HAP-1 (cell line): ENCODE measurements at regions not wholly inside any gene's neighbourhood (a gene's known extent, or its start where the extent isn't known, plus 50 kb on each side); places are given as distances from the start of the nearest gene placed in this dataset.

Experiments
- DNase-seq, 2 experiments: peaks; one replicate each; pipeline ENCODE4 v3.0.0-alpha.2; 2016 to 2020; ENCODE audit warnings: low spot score in 2 of 2
- H3K27me3 ChIP-seq: fragments of 250-450 bp; sonication (Bioruptor Pico); 2 replicates; pipeline ENCODE4 v1.5.1; 2020; ENCODE audit warnings: low read depth, mild to moderate bottlenecking, moderate library complexity
- H3K36me3 ChIP-seq: fragments of 250-450 bp; sonication (Bioruptor Pico); replicated peaks from 2 replicates; pipeline ENCODE4 v1.5.1; 2020; ENCODE audit warnings: mild to moderate bottlenecking
- H3K4me1 ChIP-seq: fragments of 250-450 bp; sonication (Bioruptor Pico); 2 replicates; pipeline ENCODE4 v1.5.1; 2020; ENCODE audit warnings: mild to moderate bottlenecking
- H3K4me3 ChIP-seq: fragments of 250-450 bp; sonication (Bioruptor Pico); 2 replicates; pipeline ENCODE4 v1.5.1; 2020; ENCODE audit warnings: mild to moderate bottlenecking, moderate library complexity
- H3K9me3 ChIP-seq: fragments of 250-450 bp; sonication (Bioruptor Pico); 2 replicates; pipeline ENCODE4 v1.5.1; 2020; ENCODE audit warnings: mild to moderate bottlenecking, moderate library complexity
- in situ Hi-C: fragments of 300-500 bp; cut with MboI; formaldehyde crosslinking; loops from 3 replicates; pipeline ENCODE4 v1.14.3; 2020; ENCODE audit warnings: low sequenced_read_pairs, inconsistent platforms, mixed read lengths

GRCh38 chr20:50404419-50405234 is 105.6 kb upstream of the PTPN1 start:
- in situ Hi-C loops = no loop called here
- H3K9me3 ChIP-seq = no peaks in the 10 kb centered on the region
- H3K4me3 ChIP-seq = no peak overlapping the region
- no peak for DNase-seq
- 0 out of 2 replicates have a peak, but pooled peaks cover 7% of the 10 kb centered on the region for H3K27me3 ChIP-seq
- peaks cover 3% of the 10 kb centered on the region; the same call in 1 of the 2 replicates for H3K4me1 ChIP-seq
- no peaks in the 10 kb centered on the region for H3K36me3 ChIP-seq

- no peak for DNase-seq
These were observed 104.8 kb upstream of the PTPN1 start for GRCh38 chr20:50405235-50405914.

GRCh38 chr20:50405915-50406609 is 104.1 kb upstream of the PTPN1 start:
- H3K9me3 ChIP-seq = no peaks in the 10 kb centered on the region; the same call in 1 of the 2 replicates
- 0 out of 2 replicates have a peak, but pooled peaks cover 7% of the 10 kb centered on the region for H3K27me3 ChIP-seq
- peaks cover 3% of the 10 kb centered on the region; the same call in 1 of the 2 replicates for H3K4me1 ChIP-seq
- no peak overlapping the region for H3K4me3 ChIP-seq
- H3K36me3 ChIP-seq = no peaks in the 10 kb centered on the region
- DNase-seq = no peak
- in situ Hi-C loops = no loop called here

More at GRCh38 chr20:50405235-50405914, 104.8 kb upstream of the PTPN1 start:
- 0 out of 2 replicates have a peak, but pooled peaks cover 7% of the 10 kb centered on the region for H3K27me3 ChIP-seq
- in situ Hi-C loops = no loop called here
- H3K4me3 ChIP-seq = no peak overlapping the region
- no peaks in the 10 kb centered on the region; the same call in 1 of the 2 replicates for H3K9me3 ChIP-seq
- H3K36me3 ChIP-seq = no peaks in the 10 kb centered on the region
- H3K4me1 ChIP-seq = peaks cover 3% of the 10 kb centered on the region; the same call in 1 of the 2 replicates

- in situ Hi-C loops = no loop called here
- no peaks in the 10 kb centered on the region; the same call in 1 of the 2 replicates for H3K9me3 ChIP-seq
These were observed 103.5 kb upstream of the PTPN1 start for GRCh38 chr20:50406610-50407136.

GRCh38 chr20:50408526-50409364 is 101.4 kb upstream of the PTPN1 start:
- Histone ChIP-seq H3K4me3 (no peak overlapping the region), H3K36me3 (no peaks in the 10 kb centered on the region), H3K27me3 (0 out of 2 replicates have a peak, but pooled peaks cover 6% of the 10 kb centered on the region), H3K4me1 (peaks cover 3% of the 10 kb centered on the region; the same call in 1 of the 2 replicates), H3K9me3 (no peaks in the 10 kb centered on the region; the same call in 1 of the 2 replicates)
- in situ Hi-C loops = no loop called here
- no peak for DNase-seq

More at GRCh38 chr20:50406610-50407136, 103.5 kb upstream of the PTPN1 start:
- Histone ChIP-seq H3K27me3 (0 out of 2 replicates have a peak, but pooled peaks cover 7% of the 10 kb centered on the region), H3K4me1 (peaks cover 3% of the 10 kb centered on the region; the same call in 1 of the 2 replicates), H3K36me3 (no peaks in the 10 kb centered on the region), H3K4me3 (no peak overlapping the region)
- no peak for DNase-seq

- DNase-seq = no peak
These were observed 100.7 kb upstream of the PTPN1 start for GRCh38 chr20:50409495-50409894.

GRCh38 chr20:50410343-50410742 is 99.8 kb upstream of the PTPN1 start:
- Histone ChIP-seq H3K36me3 (no peaks in the 10 kb centered on the region), H3K9me3 (no peaks in the 10 kb centered on the region; the same call in 1 of the 2 replicates), H3K4me3 (no peak overlapping the region), H3K27me3 (no peaks in the 10 kb centered on the region), H3K4me1 (peaks cover 3% of the 10 kb centered on the region; the same call in 1 of the 2 replicates)
- in situ Hi-C loops = no loop called here
- no peak for DNase-seq

More at GRCh38 chr20:50409495-50409894, 100.7 kb upstream of the PTPN1 start:
- Histone ChIP-seq H3K4me3 (no peak overlapping the region), H3K4me1 (peaks cover 3% of the 10 kb centered on the region; the same call in 1 of the 2 replicates), H3K27me3 (no peaks in the 10 kb centered on the region), H3K9me3 (no peaks in the 10 kb centered on the region; the same call in 1 of the 2 replicates), H3K36me3 (no peaks in the 10 kb centered on the region)
- in situ Hi-C loops = no loop called here

- Histone ChIP-seq H3K27me3 (no peaks in the 10 kb centered on the region), H3K4me1 (peaks cover 3% of the 10 kb centered on the region; the same call in 1 of the 2 replicates), H3K4me3 (no peak overlapping the region), H3K9me3 (no peaks in the 10 kb centered on the region; the same call in 1 of the 2 replicates), H3K36me3 (no peaks in the 10 kb centered on the region)
- in situ Hi-C loops = no loop called here
- no peak for DNase-seq
These were observed 98.1 kb upstream of the PTPN1 start for GRCh38 chr20:50412069-50412468.

GRCh38 chr20:50412499-50412898 is 97.7 kb upstream of the PTPN1 start:
- Histone ChIP-seq H3K27me3 (no peaks in the 10 kb centered on the region), H3K4me1 (peaks cover 3% of the 10 kb centered on the region; the same call in 1 of the 2 replicates), H3K4me3 (no peak overlapping the region), H3K36me3 (no peaks in the 10 kb centered on the region), H3K9me3 (no peaks in the 10 kb centered on the region; the same call in 1 of the 2 replicates)
- DNase-seq = no peak
- in situ Hi-C loops = no loop called here

GRCh38 chr20:50413088-50413500 is 97.1 kb upstream of the PTPN1 start:
- H3K9me3 ChIP-seq = no peaks in the 10 kb centered on the region; the same call in 1 of the 2 replicates
- in situ Hi-C loops = no loop called here
- no peaks in the 10 kb centered on the region for H3K27me3 ChIP-seq

GRCh38 chr20:50415021-50415515 is 95.1 kb upstream of the PTPN1 start:
- H3K27me3 ChIP-seq = no peaks in the 10 kb centered on the region
- H3K4me1 ChIP-seq = no peaks in the 10 kb centered on the region
- no peaks in the 10 kb centered on the region for H3K36me3 ChIP-seq
- no peaks in the 10 kb centered on the region; the same call in 1 of the 2 replicates for H3K9me3 ChIP-seq
- no peak overlapping the region for H3K4me3 ChIP-seq
- in situ Hi-C loops = no loop called here
- DNase-seq = no peak

More at GRCh38 chr20:50413088-50413500, 97.1 kb upstream of the PTPN1 start:
- Histone ChIP-seq H3K36me3 (no peaks in the 10 kb centered on the region), H3K4me3 (no peak overlapping the region), H3K4me1 (no peaks in the 10 kb centered on the region)
- peak; percentile 6 to 36 for DNase-seq
